Type B pancreatic cell (in vitro differentiated cells): ENCODE measurements at regions not wholly inside any gene's neighbourhood (a gene's known extent, or its start where the extent isn't known, plus 50 kb on each side); places are given as distances from the start of the nearest gene placed in this dataset.

Experiments
- DNase-seq: peaks from one replicate; pipeline ENCODE4 v3.0.0; 2021; ENCODE audit warnings: mixed read lengths; ENCODE audit not compliant: unreplicated experiment; ENCODE audit errors: extremely low spot score
- H3K27ac Mint-ChIP-seq: 2 replicates; pipeline ENCODE4 v1.8.0; 2021; ENCODE audit warnings: mild to moderate bottlenecking, mixed read lengths
- H3K27me3 Mint-ChIP-seq: 2 replicates; pipeline ENCODE4 v1.8.0; 2021; ENCODE audit warnings: mixed read lengths
- H3K36me3 Mint-ChIP-seq: 2 replicates; pipeline ENCODE4 v1.8.0; 2021; ENCODE audit warnings: mixed read lengths
- H3K4me1 Mint-ChIP-seq: one replicate; pipeline ENCODE4 v1.8.0; 2021; ENCODE audit warnings: mixed read lengths; ENCODE audit not compliant: unreplicated experiment
- H3K4me3 Mint-ChIP-seq: 2 replicates; pipeline ENCODE4 v1.8.0; 2021; ENCODE audit warnings: mild to moderate bottlenecking, mixed read lengths
- H3K9me3 Mint-ChIP-seq: 2 replicates; pipeline ENCODE4 v1.8.0; 2021; ENCODE audit warnings: mixed read lengths
- CTCF ChIP-seq: fragments of 200-600 bp; sonication (generic); conservative IDR thresholded peaks from 2 replicates; pipeline ENCODE4 v1.5.0; 2021; ENCODE audit warnings: antibody characterized with exemption, mild to moderate bottlenecking

GRCh38 chr7:113715262-113715661 lies 203.5 kb downstream of the PPP1R3A start:
- Mint-ChIP-seq H3K4me1 (no peaks in the 10 kb centered on the region), H3K4me3 (no peak overlapping the region), H3K27ac (no peak overlapping the region), H3K36me3 (no peaks in the 10 kb centered on the region), H3K9me3 (no peaks in the 10 kb centered on the region), H3K27me3 (peaks cover under 1% of the 10 kb centered on the region)
- TF ChIP-seq CTCF = no peak
- DNase-seq = no peak

DNA sequence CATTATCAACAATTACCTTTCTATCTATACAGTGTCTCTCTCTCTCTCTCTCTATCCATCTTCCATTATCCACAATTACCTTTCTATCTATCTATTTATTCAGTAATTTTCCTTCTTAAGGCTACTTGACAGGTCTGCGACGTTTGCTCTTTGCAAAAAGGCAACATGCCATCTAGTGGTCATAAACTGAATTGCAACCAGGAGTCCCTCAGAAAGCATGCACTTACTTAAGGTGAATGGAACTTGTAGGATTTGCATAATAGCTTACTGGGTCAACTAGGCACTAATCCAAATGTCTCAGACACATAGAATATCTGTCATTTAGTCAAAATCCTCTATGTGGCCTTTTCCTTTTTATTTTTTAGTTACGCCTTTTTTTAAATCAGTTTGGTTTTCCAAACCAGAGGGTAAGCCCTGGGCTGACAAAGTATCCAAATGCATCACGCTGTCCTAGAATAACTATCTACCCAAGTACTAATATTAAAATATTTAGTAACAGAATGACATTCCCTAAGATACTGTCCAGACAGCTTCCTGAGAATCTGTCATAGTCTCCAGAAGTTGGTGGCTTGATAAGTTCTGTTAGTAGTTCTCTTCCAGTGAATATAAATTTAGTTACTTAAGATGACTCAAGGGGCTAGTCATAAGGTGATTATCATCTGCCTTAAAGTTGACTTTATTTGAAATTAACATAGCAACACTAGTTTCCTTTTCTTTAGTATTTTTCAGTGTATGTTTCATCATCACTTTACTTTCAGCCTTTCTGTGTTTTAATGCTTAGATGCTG lies 208.3 kb downstream of the PPP1R3A start:
- no peak overlapping the region for H3K4me3 Mint-ChIP-seq
- TF ChIP-seq CTCF = peak; percentile 96
- no peaks in the 10 kb centered on the region for H3K36me3 Mint-ChIP-seq
- DNase-seq = no peak
- no peak overlapping the region for H3K27ac Mint-ChIP-seq
- no peaks in the 10 kb centered on the region for H3K4me1 Mint-ChIP-seq
- H3K27me3 Mint-ChIP-seq = peaks cover 6% of the 10 kb centered on the region
- no peaks in the 10 kb centered on the region for H3K9me3 Mint-ChIP-seq

- Mint-ChIP-seq H3K27ac (no peak overlapping the region), H3K4me1 (no peaks in the 10 kb centered on the region), H3K4me3 (no peak overlapping the region), H3K9me3 (no peaks in the 10 kb centered on the region), H3K27me3 (peaks cover 6% of the 10 kb centered on the region), H3K36me3 (no peaks in the 10 kb centered on the region)
- no peak for TF ChIP-seq CTCF
- DNase-seq = no peak
These were observed 213.4 kb downstream of the PPP1R3A start for GRCh38 chr7:113705439-113705838.

- Mint-ChIP-seq H3K27me3 (no peaks in the 10 kb centered on the region), H3K4me1 (no peaks in the 10 kb centered on the region)
These were observed 220.1 kb downstream of the PPP1R3A start for GRCh38 chr7:113698556-113699220.

DNA sequence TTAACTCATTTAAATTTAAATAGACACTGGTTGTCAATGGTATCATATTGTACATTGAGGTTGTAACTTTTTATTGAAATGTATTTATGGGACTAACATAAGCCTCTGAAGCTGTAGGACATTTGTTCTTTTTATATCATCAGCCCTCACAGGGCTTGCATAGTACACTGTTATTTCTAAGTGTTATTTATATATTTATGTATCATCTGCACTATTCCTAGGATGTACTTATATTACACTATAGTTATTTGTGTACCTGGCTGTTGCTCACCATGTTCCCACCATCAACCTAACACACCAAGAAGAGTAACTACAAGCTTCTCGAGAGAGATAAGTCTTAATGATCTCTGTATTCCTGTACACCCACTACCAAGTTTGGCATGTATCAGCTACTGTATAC lies 224.7 kb downstream of the PPP1R3A start:
- H3K4me3 Mint-ChIP-seq = no peak overlapping the region
- no peak for DNase-seq
- H3K27me3 Mint-ChIP-seq = peaks cover 2% of the 10 kb centered on the region
- H3K27ac Mint-ChIP-seq = no peak overlapping the region
- TF ChIP-seq CTCF = no peak
- no peaks in the 10 kb centered on the region for H3K36me3 Mint-ChIP-seq
- no peaks in the 10 kb centered on the region for H3K4me1 Mint-ChIP-seq
- no peaks in the 10 kb centered on the region for H3K9me3 Mint-ChIP-seq

More at GRCh38 chr7:113698556-113699220, 220.1 kb downstream of the PPP1R3A start:
- peak; percentile 88 for TF ChIP-seq CTCF
- H3K27ac Mint-ChIP-seq = no peak overlapping the region
- H3K4me3 Mint-ChIP-seq = no peak overlapping the region
- DNase-seq = no peak
- H3K9me3 Mint-ChIP-seq = no peaks in the 10 kb centered on the region
- no peaks in the 10 kb centered on the region for H3K36me3 Mint-ChIP-seq
